GF-D8 (cell line): ENCODE measurements at regions not wholly inside any gene's neighbourhood (a gene's known extent, or its start where the extent isn't known, plus 50 kb on each side); places are given as distances from the start of the nearest gene placed in this dataset.
A peak's percentile ranks its signal among the peaks of the same experiment; 100 is the strongest.
"Not testable (repeated sequence)": the region's sequence is repeated elsewhere in the genome, so short reads cannot be mapped to it uniquely, and the experiment has no call there.

ENCODE experiments used
- DNase-seq: peaks from one replicate; lab custom pipeline; 2025; lab: John Stamatoyannopoulos, UW

GRCh38 chr5:42242881-42243485, 180.3 kb upstream of the GHR start:
- DNase-seq: no peak

DNA sequence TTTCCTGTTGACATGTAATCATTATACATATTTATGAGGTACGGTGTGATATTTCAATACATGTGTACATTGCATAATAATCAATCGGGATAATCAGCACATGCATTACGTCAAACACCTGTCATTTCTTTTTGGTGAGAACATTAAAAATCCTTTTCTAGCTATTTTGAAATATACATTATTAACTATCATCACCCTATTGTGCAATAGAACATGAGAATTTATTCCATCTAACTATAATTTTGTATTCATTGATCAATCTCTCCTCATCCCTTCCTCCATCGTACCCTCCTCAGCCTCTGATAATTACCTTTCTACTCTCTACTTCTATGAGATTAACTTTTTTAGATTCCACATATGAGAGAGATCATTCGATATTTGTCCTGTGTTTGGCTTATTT, 170.9 kb upstream of the GHR start:
- DNase-seq: no peak

- DNase-seq: not testable (repeated sequence)
Observed at GRCh38 chr5:42259914-42260313, 163.3 kb upstream of the GHR start.

GRCh38 chr5:42267091-42267490, 156.1 kb upstream of the GHR start:
- no peak for DNase-seq

DNA sequence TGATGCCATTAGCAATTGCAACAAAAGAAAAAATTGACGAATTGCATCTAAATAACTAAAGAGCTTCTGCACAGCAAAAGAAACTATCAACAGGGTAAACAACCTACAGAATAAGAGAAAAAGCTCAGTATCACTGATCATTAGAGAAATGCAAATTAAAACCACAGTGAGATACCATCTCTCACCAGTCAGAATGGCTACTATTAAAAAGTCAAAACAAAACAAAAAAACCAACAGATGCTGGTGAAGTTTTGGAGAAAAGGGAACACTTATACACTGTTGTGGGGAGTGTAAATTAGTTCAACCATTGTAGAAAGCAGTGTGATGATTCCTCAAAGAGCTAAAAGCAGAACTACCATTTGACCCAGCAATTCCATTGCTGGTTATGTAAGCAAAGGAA, 155.1 kb upstream of the GHR start:
- not testable (repeated sequence) for DNase-seq

DNA sequence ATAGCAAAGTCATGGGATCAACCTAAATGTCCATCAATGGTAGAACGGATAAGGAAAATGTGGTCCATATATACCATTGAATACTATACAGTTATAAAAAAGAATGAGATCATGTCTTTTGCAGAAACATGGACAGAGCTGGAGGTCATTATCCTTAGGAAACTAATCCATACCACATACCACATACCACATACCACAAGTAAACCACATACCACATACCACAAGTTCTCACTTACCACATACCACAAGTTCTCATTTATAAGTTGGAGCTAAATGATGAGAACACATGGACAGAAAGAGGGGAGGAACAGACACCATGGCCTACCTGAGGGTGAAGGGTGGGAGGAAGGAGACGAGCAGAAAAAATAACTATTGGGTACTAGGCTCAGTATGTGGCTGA, 154.6 kb upstream of the GHR start:
- DNase-seq: peak; percentile 17

GRCh38 chr5:42270771-42271170, 152.5 kb upstream of the GHR start:
- DNase-seq: no peak

- no peak for DNase-seq
Observed at GRCh38 chr5:42274913-42275312, 148.3 kb upstream of the GHR start.

- no peak for DNase-seq
Observed at GRCh38 chr5:42277293-42277692, 145.9 kb upstream of the GHR start.

GRCh38 chr5:42284584-42284983, 138.7 kb upstream of the GHR start:
- DNase-seq: no peak

- no peak for DNase-seq
Observed at GRCh38 chr5:42285230-42285629, 138.0 kb upstream of the GHR start.

DNA sequence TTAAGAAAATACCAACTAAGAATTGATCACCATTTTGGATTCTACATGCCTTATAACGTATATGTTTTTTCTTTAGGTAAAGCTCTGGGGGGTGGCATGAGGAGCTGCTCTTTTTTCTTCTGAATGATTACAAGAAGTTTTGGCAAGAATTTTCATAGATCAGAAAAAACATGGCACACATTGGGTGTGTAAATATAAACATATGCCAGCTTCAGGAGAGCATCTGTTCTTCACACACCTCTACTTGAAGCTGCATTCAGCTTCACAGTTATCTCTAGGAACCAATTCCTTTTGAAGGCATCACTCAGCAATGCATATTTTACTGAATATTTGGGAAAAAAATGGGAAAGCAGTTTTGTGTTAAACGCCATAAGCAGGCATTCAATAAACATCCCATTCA, 122.7 kb upstream of the GHR start:
- DNase-seq: no peak

GRCh38 chr5:42301349-42301748, 121.9 kb upstream of the GHR start:
- no peak for DNase-seq

- DNase-seq: no peak
Observed at GRCh38 chr5:42302186-42302585, 121.1 kb upstream of the GHR start.

DNA sequence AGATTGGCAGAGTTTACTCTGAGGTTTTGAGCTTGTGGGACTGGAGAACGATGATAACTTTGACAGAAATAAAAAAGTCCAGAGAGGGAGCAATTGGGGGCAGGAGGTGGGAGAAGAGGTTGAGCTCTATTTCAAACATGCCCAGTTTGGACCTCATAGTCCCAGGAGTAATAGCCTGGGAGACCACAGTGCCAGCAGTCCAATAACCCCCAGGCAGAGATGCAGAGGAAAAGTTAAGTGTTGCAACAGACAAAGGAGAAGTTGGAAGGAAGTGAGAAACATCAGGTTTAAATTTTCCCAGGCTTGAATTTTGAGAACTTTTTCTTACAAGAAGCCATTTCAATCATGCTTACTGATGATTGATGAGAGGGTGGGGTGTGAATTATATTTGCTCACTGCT, 117.0 kb upstream of the GHR start:
- no peak for DNase-seq

DNA sequence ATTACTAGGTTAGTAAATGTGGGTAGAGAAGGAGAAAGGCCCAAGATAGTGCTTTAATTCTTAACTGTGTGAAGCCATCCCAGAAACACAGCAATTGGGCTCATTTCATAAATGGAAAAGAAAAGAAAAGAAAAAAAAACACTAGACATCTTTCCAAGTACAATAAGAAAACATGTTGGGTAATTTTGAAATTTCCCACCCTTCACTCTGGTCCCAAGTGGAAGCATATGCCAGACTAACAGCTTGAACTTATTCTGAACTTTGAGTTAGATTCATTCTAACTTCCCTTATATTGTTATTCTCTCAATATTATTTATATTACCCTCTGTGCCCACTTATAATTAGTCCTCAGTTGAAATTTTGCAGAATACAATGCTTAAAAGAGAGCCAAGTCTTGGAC, 113.4 kb upstream of the GHR start:
- DNase-seq: no peak

GRCh38 chr5:42315214-42315613, 108.0 kb upstream of the GHR start:
- DNase-seq: no peak

DNA sequence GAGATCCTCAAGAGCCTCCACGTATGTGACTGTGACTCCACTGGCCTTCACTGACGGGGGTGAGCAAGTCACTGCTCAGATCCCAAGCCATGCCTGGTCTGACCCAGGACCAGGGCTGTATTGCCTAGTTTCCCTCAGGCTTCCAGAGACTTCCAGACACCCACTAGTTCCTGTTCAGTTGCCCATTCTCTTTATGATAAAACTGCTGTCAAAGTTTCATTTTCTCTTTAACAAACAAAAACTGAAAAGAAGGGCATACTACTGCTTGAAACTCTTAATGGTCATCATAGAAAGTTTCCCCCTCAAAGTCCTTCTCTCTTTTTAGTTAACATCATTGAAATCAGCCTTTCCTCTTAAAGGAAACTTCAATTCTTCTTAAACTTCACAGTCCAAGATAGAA, 105.7 kb upstream of the GHR start:
- no peak for DNase-seq

- DNase-seq: not testable (repeated sequence)
Observed at GRCh38 chr5:42319546-42319945, 103.7 kb upstream of the GHR start.

- DNase-seq: no peak
Observed at GRCh38 chr5:42321785-42322184, 101.5 kb upstream of the GHR start.

DNA sequence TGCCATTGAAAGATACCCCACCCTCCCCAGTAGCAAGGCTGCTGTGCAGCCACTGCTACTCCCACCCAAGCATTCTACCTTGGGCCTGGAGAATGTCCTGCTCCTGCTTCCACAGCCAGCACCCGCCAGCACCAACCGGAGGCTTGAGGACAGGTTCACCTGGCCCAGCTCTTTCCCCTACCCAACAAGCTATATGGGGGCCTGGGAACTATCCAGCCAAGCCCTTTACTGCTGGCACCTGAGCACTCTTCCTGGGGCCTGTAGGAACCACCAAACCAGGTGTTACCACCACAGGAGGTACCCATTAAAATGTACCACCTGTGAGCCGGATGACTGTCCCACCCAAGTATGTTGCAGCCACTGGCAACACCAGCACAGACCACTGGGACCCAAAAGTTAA, 86.1 kb upstream of the GHR start:
- no peak for DNase-seq

- no peak for DNase-seq
Observed at GRCh38 chr5:42337607-42338006, 85.6 kb upstream of the GHR start.

GRCh38 chr5:42338136-42338535, 85.1 kb upstream of the GHR start:
- no peak for DNase-seq

- no peak for DNase-seq
Observed at GRCh38 chr5:42349163-42349562, 74.1 kb upstream of the GHR start.

DNA sequence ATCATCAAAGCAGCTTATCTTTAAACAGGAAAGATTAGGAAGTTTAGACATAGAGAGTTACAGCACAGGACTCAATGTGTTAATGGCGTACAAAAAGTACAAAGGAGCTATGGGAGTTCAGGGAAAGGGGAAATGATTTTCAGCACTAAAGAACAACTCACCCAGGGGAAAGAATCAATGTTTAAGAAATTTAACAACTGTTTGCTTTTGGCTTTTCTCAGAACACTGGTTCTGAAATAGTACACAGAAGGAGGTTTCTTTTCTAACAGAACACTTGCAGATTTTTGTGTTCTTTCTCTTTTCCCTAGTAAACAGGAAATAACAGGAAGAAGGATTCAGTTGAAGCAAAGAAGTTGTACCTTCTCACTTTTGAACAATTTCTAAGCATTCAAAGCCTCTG, 71.3 kb upstream of the GHR start:
- DNase-seq: no peak
